Lung (tissue), 11 donors: ENCODE measurements at regions not wholly inside any gene's neighbourhood (a gene's known extent, or its start where the extent isn't known, plus 50 kb on each side); places are given as distances from the start of the nearest gene placed in this dataset.

ENCODE experiments used
- ATAC-seq: fragments of 200-7000 bp; cut with Tn5 transposase; one replicate; pipeline ENCODE4 v1.9.1; 2020; ENCODE audit warnings: moderate number of reproducible peaks; ENCODE audit not compliant: insufficient read depth, low FRiP score
- DNase-seq, 3 donors: peaks; one replicate each; pipeline ENCODE4 v3.0.0-alpha.2; 2013 to 2017
- H3K27ac ChIP-seq, 2 donors: one replicate each; pipeline ENCODE4 v1.5.1; 2013; ENCODE audit warnings: mild to moderate bottlenecking in 2 of 2, moderate library complexity in 2 of 2, control low read depth in 1 of 2, inconsistent platforms in 1 of 2, low read depth in 1 of 2, low read length in 1 of 2
- H3K27me3 ChIP-seq, 3 donors: one replicate each; pipeline ENCODE4 v1.5.1; 2013; ENCODE audit warnings: low read length in 2 of 3; ENCODE audit not compliant: control insufficient read depth in 3 of 3, insufficient read depth in 3 of 3
- H3K36me3 ChIP-seq, 4 donors: one replicate each; pipeline ENCODE4 v1.5.1; 2013; ENCODE audit warnings: low read length in 4 of 4, mild to moderate bottlenecking in 1 of 4, moderate library complexity in 1 of 4; ENCODE audit not compliant: control insufficient read depth in 4 of 4, insufficient read depth in 4 of 4
- H3K4me1 ChIP-seq, 5 donors: one replicate each; pipeline ENCODE4 v1.5.1; 2013; ENCODE audit warnings: low read length in 5 of 5, mild to moderate bottlenecking in 2 of 5, moderate library complexity in 1 of 5; ENCODE audit not compliant: control insufficient read depth in 5 of 5, insufficient read depth in 5 of 5
- H3K4me3 ChIP-seq: one replicate; pipeline ENCODE4 v1.5.1; 2013; ENCODE audit warnings: mild to moderate bottlenecking, control low read depth, moderate library complexity
- H3K9ac ChIP-seq, 2 donors: one replicate each; pipeline ENCODE4 v1.5.1; 2013; ENCODE audit warnings: low read length in 2 of 2, control low read depth in 1 of 2; ENCODE audit not compliant: insufficient read depth in 1 of 2
- H3K9me3 ChIP-seq, 4 donors: one replicate each; pipeline ENCODE4 v1.5.1; 2013; ENCODE audit warnings: low read length in 3 of 4, mild to moderate bottlenecking in 1 of 4, moderate library complexity in 1 of 4; ENCODE audit not compliant: control insufficient read depth in 4 of 4, insufficient read depth in 3 of 4
- CTCF ChIP-seq: IDR thresholded peaks from 2 replicates; pipeline ENCODE4 v1.5.1; 2012; ENCODE audit warnings: mild to moderate bottlenecking; ENCODE audit errors: control extremely low read depth, extremely low read depth
- WGBS, 2 donors: extraction: QIAGEN DNeasy Blood & Tissue Kit; methylation state at CpG; one replicate each; pipeline ENCODE4 v1.1.7; 2013; 5-methylcytosine and 5-hydroxymethylcytosine counted together
- donor health status: control.
- donor health status: control.
- donor health status: Bipolar disorder and iron deficiency.
- donor health status: healthy.
- donor health status: DM: yes; HTN: yes; CAD: no.

DNA sequence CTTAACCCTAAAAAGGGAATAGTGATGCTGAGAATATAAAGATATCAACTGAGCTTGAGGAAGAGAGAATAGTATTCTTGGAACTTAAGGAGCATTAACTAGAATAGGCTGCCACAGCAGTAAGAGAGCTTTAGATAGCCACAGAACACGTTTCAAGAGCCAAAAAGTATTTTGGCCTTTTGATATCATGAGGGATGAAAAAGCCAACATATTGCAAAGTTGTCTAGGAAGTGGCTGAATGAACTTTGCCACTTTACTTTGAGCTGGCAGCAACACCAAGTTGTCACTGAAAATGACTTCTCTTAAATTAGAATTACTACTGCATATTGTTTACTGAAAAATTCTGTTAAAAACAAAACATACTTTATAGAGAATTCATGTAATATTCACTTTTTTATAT, 1476.2 kb downstream of the MRPL39 start:
- Histone ChIP-seq H3K4me1 (no peaks in the 10 kb centered on the region), H3K27ac (no peak overlapping the region), H3K27me3 (no peaks in the 10 kb centered on the region), H3K36me3 (no peaks in the 10 kb centered on the region), H3K9ac (no peak overlapping the region), H3K9me3 (no peaks in the 10 kb centered on the region), H3K4me3 (no peak overlapping the region)
- DNase-seq = no peak
- WGBS, 2 donors = 29 to 45% methylated on average over 1 of the region's 1 CpG
- no peak for TF ChIP-seq CTCF
- ATAC-seq = no peak

DNA sequence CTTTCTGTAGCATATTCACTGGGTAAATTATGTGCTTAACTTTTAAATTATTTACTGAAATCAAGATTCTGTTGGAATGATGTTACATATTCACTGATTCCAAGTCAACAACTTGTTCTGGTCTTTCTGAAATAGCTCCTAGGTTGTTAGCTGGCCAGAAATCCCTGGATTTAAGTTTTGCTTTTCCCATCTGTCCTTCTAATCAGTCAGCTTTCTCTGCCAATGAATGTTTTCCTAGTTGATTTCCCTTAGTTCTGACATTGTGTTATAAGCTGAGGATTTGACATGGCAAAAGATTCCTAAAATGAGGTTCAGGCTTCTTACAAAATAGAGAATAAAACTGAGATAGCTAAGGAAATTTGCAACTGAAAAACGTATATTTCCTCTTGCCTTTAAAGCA, 1479.6 kb downstream of the MRPL39 start:
- H3K36me3 ChIP-seq = no peaks in the 10 kb centered on the region
- no peak for TF ChIP-seq CTCF
- DNase-seq (no peak), ATAC-seq (no peak)
- 38 to 66% methylated on average over 1 of the region's 1 CpG for WGBS, 2 donors
- H3K9me3 ChIP-seq = peaks cover 0 to under 1% (median 0%) of the 10 kb centered on the region in 4 donors
- H3K27ac ChIP-seq = no peak overlapping the region
- H3K4me1 ChIP-seq = no peaks in the 10 kb centered on the region
- H3K27me3 ChIP-seq = no peaks in the 10 kb centered on the region
- no peak overlapping the region for H3K4me3 ChIP-seq
- no peak overlapping the region for H3K9ac ChIP-seq

- Histone ChIP-seq H3K4me3 (no peak overlapping the region), H3K27ac (no peak overlapping the region), H3K4me1 (no peaks in the 10 kb centered on the region), H3K27me3 (no peaks in the 10 kb centered on the region), H3K36me3 (no peaks in the 10 kb centered on the region), H3K9me3 (peaks cover 0 to 2% (median 0%) of the 10 kb centered on the region in 4 donors), H3K9ac (no peak overlapping the region)
- no peak for DNase-seq
- WGBS, 2 donors = 76 to 85% methylated on average over 1 of the region's 1 CpG
- no peak for TF ChIP-seq CTCF
- no peak for ATAC-seq
Observed at GRCh38 chr21:24123785-24124184, 1483.5 kb downstream of the MRPL39 start.

DNA sequence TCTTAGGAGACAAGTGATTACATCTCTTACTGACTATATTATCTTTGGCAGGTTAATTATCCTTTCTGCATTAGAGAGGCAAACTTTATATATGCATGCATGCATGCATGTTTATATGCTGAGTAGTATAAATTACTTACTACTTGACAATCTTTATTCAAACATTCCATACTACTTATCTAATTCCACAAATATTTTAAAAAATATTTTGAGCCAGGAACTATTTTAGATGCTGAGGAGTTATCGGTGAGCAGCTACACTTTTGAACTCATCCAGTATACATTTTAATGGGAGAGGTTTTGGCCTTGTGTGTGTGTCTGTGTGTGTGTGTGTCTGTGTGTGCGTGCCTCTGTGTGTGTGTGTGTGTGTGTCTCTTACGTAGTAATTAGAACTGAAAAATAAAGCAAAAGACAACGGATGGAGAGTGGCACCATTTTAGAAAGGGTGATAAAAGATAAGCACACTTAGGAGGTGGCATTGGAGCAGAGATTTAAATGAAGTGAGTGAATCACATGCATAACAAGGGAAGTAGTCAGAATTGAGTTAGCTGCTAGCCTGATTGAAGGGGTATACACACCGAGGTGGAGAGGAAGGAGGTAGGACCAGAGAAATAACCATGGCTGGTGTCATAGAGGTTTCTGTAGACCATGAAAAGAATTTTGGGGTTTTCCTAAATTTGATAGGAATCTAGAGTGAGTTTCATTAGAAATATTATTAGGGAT, 1488.4 kb downstream of the MRPL39 start:
- no peaks in the 10 kb centered on the region for H3K4me1 ChIP-seq
- 58 to 84% methylated on average over 5 of the region's 5 CpGs for WGBS, 2 donors
- H3K27ac ChIP-seq = no peak overlapping the region
- no peak for ATAC-seq
- no peak overlapping the region for H3K9ac ChIP-seq
- no peak overlapping the region for H3K4me3 ChIP-seq
- H3K36me3 ChIP-seq = no peaks in the 10 kb centered on the region
- H3K9me3 ChIP-seq = peaks cover 0 to 2% (median 0%) of the 10 kb centered on the region in 4 donors
- no peak for DNase-seq
- TF ChIP-seq CTCF = no peak
- no peaks in the 10 kb centered on the region for H3K27me3 ChIP-seq
